BLaER1 treated with 17β-estradiol and CSF1 and Interleukin-3, amounts not matched to agents 10 nM and 100 nM (cell line): ENCODE measurements at regions not wholly inside any gene's neighbourhood (a gene's known extent, or its start where the extent isn't known, plus 50 kb on each side); places are given as distances from the start of the nearest gene placed in this dataset.

Experiments used
- H3K27ac ChIP-seq, 11 experiments: shearing (Covaris generic); formaldehyde crosslinking; 2 replicates each; pipeline ENCODE4 v1.8.1; 2022
- H3K27me3 ChIP-seq, 11 experiments: shearing (Covaris generic); formaldehyde crosslinking; 2 replicates each; pipeline ENCODE4 v1.8.1; 2022
- H3K36me3 ChIP-seq, 11 experiments: shearing (Covaris generic); formaldehyde crosslinking; 2 replicates each; pipeline ENCODE4 v1.8.1; 2022
- H3K4me1 ChIP-seq, 10 experiments: shearing (Covaris generic); formaldehyde crosslinking; 2 replicates each; pipeline ENCODE4 v1.8.1; 2022
- H3K4me2 ChIP-seq, 11 experiments: shearing (Covaris generic); formaldehyde crosslinking; 2 replicates each; pipeline ENCODE4 v1.8.1; 2022
- H3K4me3 ChIP-seq, 10 experiments: shearing (Covaris generic); formaldehyde crosslinking; 2 replicates each; pipeline ENCODE4 v1.8.1; 2022
- H3K9ac ChIP-seq, 11 experiments: shearing (Covaris generic); formaldehyde crosslinking; 2 replicates each; pipeline ENCODE4 v1.8.1; 2022
- H3K9me3 ChIP-seq, 11 experiments: shearing (Covaris generic); formaldehyde crosslinking; replicated peaks in 1 of 11; 2 replicates each; pipeline ENCODE4 v1.8.1; 2022
- H4K20me1 ChIP-seq, 11 experiments: shearing (Covaris generic); formaldehyde crosslinking; 2 replicates each; pipeline ENCODE4 v1.8.1; 2022
- Cebpa-rat ChIP-seq, 11 experiments: shearing (Covaris generic); IDR thresholded peaks; 2 replicates each; pipeline ENCODE4 v1.8.1; 2022

DNA sequence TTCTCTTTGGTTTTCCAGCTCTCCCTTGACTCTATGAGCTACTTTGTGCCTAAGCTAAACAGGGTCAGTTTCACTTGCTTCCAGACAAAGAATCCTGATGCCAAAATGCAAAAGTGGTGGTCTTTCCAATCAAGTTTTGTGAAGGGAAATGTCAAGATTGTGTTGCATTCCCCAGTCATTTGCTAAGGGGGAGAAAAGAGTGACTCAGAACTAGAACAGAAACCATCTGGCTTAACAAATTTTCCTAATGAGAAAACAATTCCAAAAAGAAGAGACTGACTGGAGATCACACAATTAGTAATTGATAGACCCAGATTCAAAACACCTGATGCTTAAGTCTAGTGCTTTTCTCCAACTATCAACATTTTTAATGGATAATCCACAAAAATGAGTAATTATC is 235.1 kb upstream of the DIO2 start:
- Histone ChIP-seq H3K27me3 (no peaks in the 10 kb centered on the region), H3K9me3 (peaks cover 12 to 24% (median 16%) of the 10 kb centered on the region in 11 experiments), H3K36me3 (peaks cover 0 to 7% (median 0%) of the 10 kb centered on the region in 11 experiments; a peak in 3 of 22 replicates), H3K9ac (no peak overlapping the region), H3K4me2 (no peak overlapping the region), H3K27ac (no peak overlapping the region), H3K4me3 (no peak overlapping the region), H4K20me1 (no peaks in the 10 kb centered on the region), H3K4me1 (no peaks in the 10 kb centered on the region)
- TF ChIP-seq Cebpa-rat (IDR thresholded peaks at IDR 0.05), result no peak

GRCh38 chr14:80445605-80446004 is 234.3 kb upstream of the DIO2 start:
- Histone ChIP-seq H3K4me3 (no peak overlapping the region), H3K4me1 (no peaks in the 10 kb centered on the region), H3K27ac (no peak overlapping the region), H4K20me1 (no peaks in the 10 kb centered on the region), H3K36me3 (peaks cover 0 to 4% (median 0%) of the 10 kb centered on the region in 11 experiments; a peak in 3 of 22 replicates), H3K9me3 (peaks cover 5 to 17% (median 8%) of the 10 kb centered on the region in 11 experiments), H3K27me3 (no peaks in the 10 kb centered on the region), H3K4me2 (no peak overlapping the region), H3K9ac (no peak overlapping the region)
- TF ChIP-seq Cebpa-rat (IDR thresholded peaks at IDR 0.05), result no peak

- no peaks in the 10 kb centered on the region for H3K27me3 ChIP-seq
- no peaks in the 10 kb centered on the region for H3K4me1 ChIP-seq
- H3K4me3 ChIP-seq, result no peak overlapping the region
- H3K9ac ChIP-seq, result no peak overlapping the region
- no peak for TF ChIP-seq Cebpa-rat (IDR thresholded peaks at IDR 0.05)
- H3K27ac ChIP-seq, result no peak overlapping the region
- H3K4me2 ChIP-seq, result no peak overlapping the region
- H3K9me3 ChIP-seq, result peaks cover 9 to 16% (median 12%) of the 10 kb centered on the region in 11 experiments
- H4K20me1 ChIP-seq, result no peaks in the 10 kb centered on the region
- no peaks in the 10 kb centered on the region for H3K36me3 ChIP-seq
Measured at GRCh38 chr14:80434574-80435321, 223.4 kb upstream of the DIO2 start.

GRCh38 chr14:80433811-80434210 is 222.5 kb upstream of the DIO2 start:
- Histone ChIP-seq H3K9ac (no peak overlapping the region), H3K36me3 (no peaks in the 10 kb centered on the region), H3K27ac (no peak overlapping the region), H3K9me3 (peaks cover 0 to 7% (median 4%) of the 10 kb centered on the region in 11 experiments; a peak in 15 of 22 replicates), H3K4me1 (no peaks in the 10 kb centered on the region), H3K4me3 (no peak overlapping the region), H3K4me2 (no peak overlapping the region), H3K27me3 (no peaks in the 10 kb centered on the region), H4K20me1 (no peaks in the 10 kb centered on the region)
- TF ChIP-seq Cebpa-rat (IDR thresholded peaks at IDR 0.05), result no peak

DNA sequence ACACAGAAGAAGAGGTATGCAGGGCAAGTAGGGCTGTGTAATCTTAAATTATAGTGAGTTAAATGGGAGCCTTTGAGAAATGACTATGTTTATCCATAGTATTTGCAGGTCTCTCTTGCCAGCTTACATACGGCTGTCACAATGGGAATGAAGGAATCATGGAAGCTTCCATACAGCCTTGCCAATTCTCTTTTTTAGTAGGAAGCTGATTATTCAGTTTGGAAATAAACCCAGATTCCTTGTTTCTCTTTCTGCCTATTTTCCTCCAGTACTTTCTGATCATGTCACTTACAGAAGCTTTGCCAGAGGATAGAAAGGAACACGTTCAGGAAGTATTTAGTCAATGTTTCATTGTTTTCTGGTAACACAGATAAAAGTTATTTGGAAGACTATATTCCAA is 217.4 kb upstream of the DIO2 start:
- no peaks in the 10 kb centered on the region for H4K20me1 ChIP-seq
- no peaks in the 10 kb centered on the region for H3K9me3 ChIP-seq
- H3K27ac ChIP-seq, result no peak overlapping the region
- no peak overlapping the region for H3K4me3 ChIP-seq
- no peak overlapping the region for H3K4me2 ChIP-seq
- no peaks in the 10 kb centered on the region for H3K27me3 ChIP-seq
- no peaks in the 10 kb centered on the region for H3K4me1 ChIP-seq
- TF ChIP-seq Cebpa-rat (IDR thresholded peaks at IDR 0.05), result no peak
- no peak overlapping the region for H3K9ac ChIP-seq
- H3K36me3 ChIP-seq, result no peaks in the 10 kb centered on the region

DNA sequence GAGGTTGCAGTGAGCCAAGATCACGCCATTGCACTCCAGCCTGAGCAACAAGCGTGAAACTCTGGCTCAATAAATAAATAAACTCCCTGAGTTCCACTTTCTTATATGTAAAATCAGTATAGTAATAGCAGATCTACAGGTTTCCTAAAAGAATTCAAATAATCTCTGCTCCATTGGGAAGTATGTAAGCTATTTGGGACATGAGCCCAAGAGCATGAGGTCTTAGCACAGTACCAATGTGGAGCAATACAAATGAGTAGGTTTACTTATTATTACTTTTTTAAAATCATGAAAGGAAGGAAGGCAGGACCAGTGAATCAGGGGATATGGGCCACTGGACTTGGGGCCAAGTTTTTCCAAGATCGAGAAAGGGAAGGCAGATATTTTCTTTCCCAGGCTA is 216.9 kb upstream of the DIO2 start:
- no peaks in the 10 kb centered on the region for H3K4me1 ChIP-seq
- no peaks in the 10 kb centered on the region for H3K9me3 ChIP-seq
- no peaks in the 10 kb centered on the region for H3K27me3 ChIP-seq
- H4K20me1 ChIP-seq, result no peaks in the 10 kb centered on the region
- no peak for TF ChIP-seq Cebpa-rat (IDR thresholded peaks at IDR 0.05)
- H3K9ac ChIP-seq, result no peak overlapping the region
- H3K4me3 ChIP-seq, result no peak overlapping the region
- H3K4me2 ChIP-seq, result no peak overlapping the region
- H3K27ac ChIP-seq, result no peak overlapping the region
- no peaks in the 10 kb centered on the region for H3K36me3 ChIP-seq

DNA sequence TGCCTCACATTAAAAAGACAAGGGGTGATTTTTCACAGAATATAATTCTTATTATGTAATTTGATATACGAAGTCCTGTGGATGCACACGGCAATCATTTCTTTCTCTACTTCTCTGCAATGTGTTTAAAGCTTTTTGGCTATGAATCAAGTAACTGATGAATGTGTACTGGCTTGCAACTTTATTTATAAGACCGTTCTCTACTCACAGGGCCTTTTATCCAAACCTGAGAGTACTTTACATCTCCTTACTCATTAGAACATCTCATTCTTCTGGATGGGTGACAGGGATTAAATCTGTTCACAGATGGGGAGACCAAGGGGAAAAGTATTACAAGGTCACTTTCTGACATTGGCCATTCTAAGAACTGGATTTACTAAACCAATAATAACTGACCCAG is 215.8 kb upstream of the DIO2 start:
- Histone ChIP-seq H3K9ac (no peak overlapping the region), H3K4me1 (no peaks in the 10 kb centered on the region), H3K27me3 (no peaks in the 10 kb centered on the region), H3K9me3 (no peaks in the 10 kb centered on the region), H3K4me3 (no peak overlapping the region), H3K4me2 (no peak overlapping the region), H3K36me3 (no peaks in the 10 kb centered on the region), H4K20me1 (no peaks in the 10 kb centered on the region), H3K27ac (no peak overlapping the region)
- no peak for TF ChIP-seq Cebpa-rat (IDR thresholded peaks at IDR 0.05)

- Histone ChIP-seq H3K4me3 (no peak overlapping the region), H3K36me3 (no peaks in the 10 kb centered on the region), H3K9me3 (no peaks in the 10 kb centered on the region), H3K27me3 (no peaks in the 10 kb centered on the region), H3K9ac (no peak overlapping the region), H3K27ac (no peak overlapping the region), H3K4me2 (no peak overlapping the region), H3K4me1 (no peaks in the 10 kb centered on the region), H4K20me1 (no peaks in the 10 kb centered on the region)
- no peak for TF ChIP-seq Cebpa-rat (IDR thresholded peaks at IDR 0.05)
Measured at GRCh38 chr14:80426683-80427082, 215.4 kb upstream of the DIO2 start.

GRCh38 chr14:80425686-80426085 is 214.4 kb upstream of the DIO2 start:
- Histone ChIP-seq H3K4me2 (no peak overlapping the region), H3K9me3 (no peaks in the 10 kb centered on the region), H3K27ac (no peak overlapping the region), H3K36me3 (no peaks in the 10 kb centered on the region), H3K4me3 (no peak overlapping the region), H3K4me1 (no peaks in the 10 kb centered on the region), H4K20me1 (no peaks in the 10 kb centered on the region), H3K9ac (no peak overlapping the region), H3K27me3 (no peaks in the 10 kb centered on the region)
- no peak for TF ChIP-seq Cebpa-rat (IDR thresholded peaks at IDR 0.05)

DNA sequence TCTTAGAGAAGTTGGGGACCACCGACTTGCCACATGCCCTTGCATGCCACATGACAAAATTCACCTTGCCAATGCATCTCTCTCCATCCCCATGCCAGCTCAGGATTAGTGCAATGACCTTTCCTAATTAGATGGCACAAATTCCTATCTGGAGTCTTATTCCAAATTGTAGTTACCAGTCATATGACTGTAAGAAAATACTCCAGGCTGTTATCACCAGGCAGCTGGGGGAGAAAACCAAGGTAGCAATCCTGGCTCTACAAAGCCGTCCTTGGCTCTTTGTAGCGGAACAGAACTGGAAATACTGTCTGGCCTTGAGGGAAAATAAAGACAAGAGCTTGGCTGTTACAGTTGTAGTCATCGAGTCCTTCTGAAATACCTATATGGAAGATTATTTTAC is 208.5 kb upstream of the DIO2 start:
- no peak for TF ChIP-seq Cebpa-rat (IDR thresholded peaks at IDR 0.05)
- no peak overlapping the region for H3K27ac ChIP-seq
- H3K9me3 ChIP-seq, result no peaks in the 10 kb centered on the region
- no peak overlapping the region for H3K4me2 ChIP-seq
- H3K4me1 ChIP-seq, result no peaks in the 10 kb centered on the region
- no peaks in the 10 kb centered on the region for H3K36me3 ChIP-seq
- H3K4me3 ChIP-seq, result no peak overlapping the region
- no peaks in the 10 kb centered on the region for H3K27me3 ChIP-seq
- H4K20me1 ChIP-seq, result no peaks in the 10 kb centered on the region
- H3K9ac ChIP-seq, result no peak overlapping the region
